Glomerular visceral epithelial cell (primary cell): ENCODE measurements at regions not wholly inside any gene's neighbourhood (a gene's known extent, or its start where the extent isn't known, plus 50 kb on each side); places are given as distances from the start of the nearest gene placed in this dataset.

Source experiments
- DNase-seq: peaks from one replicate; pipeline ENCODE4 v3.0.0-alpha.2; 2016; ENCODE audit errors: extremely low spot score

GRCh38 chr14:66359500-66359899, 126.7 kb upstream of the CCDC196 start:
- DNase-seq, result peak; percentile 45

GRCh38 chr14:66360366-66360926, 125.7 kb upstream of the CCDC196 start:
- DNase-seq, result no peak

- DNase-seq, result no peak
Observed at GRCh38 chr14:66361013-66361412, 125.2 kb upstream of the CCDC196 start.

GRCh38 chr14:66365388-66365787, 120.8 kb upstream of the CCDC196 start:
- no peak for DNase-seq

GRCh38 chr14:66369157-66369697, 116.9 kb upstream of the CCDC196 start:
- DNase-seq, result no peak

- DNase-seq, result no peak
Observed at GRCh38 chr14:66371776-66372175, 114.4 kb upstream of the CCDC196 start.

GRCh38 chr14:66375046-66375964, 110.9 kb upstream of the CCDC196 start:
- no peak for DNase-seq

- DNase-seq, result no peak
Observed at GRCh38 chr14:66377574-66377973, 108.6 kb upstream of the CCDC196 start.

- DNase-seq, result no peak
Observed at GRCh38 chr14:66378712-66379505, 107.3 kb upstream of the CCDC196 start.

GRCh38 chr14:66380143-66380542, 106.0 kb upstream of the CCDC196 start:
- no peak for DNase-seq

GRCh38 chr14:66381755-66382154, 104.4 kb upstream of the CCDC196 start:
- no peak for DNase-seq

- no peak for DNase-seq
Observed at GRCh38 chr14:66383257-66383656, 102.9 kb upstream of the CCDC196 start.

- DNase-seq, result no peak
Observed at GRCh38 chr14:66383771-66384170, 102.4 kb upstream of the CCDC196 start.

- no peak for DNase-seq
Observed at GRCh38 chr14:66388516-66388915, 97.7 kb upstream of the CCDC196 start.

GRCh38 chr14:66389481-66389880, 96.7 kb upstream of the CCDC196 start:
- no peak for DNase-seq

- DNase-seq, result no peak
Observed at GRCh38 chr14:66395300-66395699, 90.9 kb upstream of the CCDC196 start.

GRCh38 chr14:66396164-66396563, 90.0 kb upstream of the CCDC196 start:
- DNase-seq, result no peak

GRCh38 chr14:66398437-66398836, 87.7 kb upstream of the CCDC196 start:
- DNase-seq, result no peak

GRCh38 chr14:66401449-66402095, 84.6 kb upstream of the CCDC196 start:
- DNase-seq, result peak; percentile 22

GRCh38 chr14:66403183-66403582, 83.0 kb upstream of the CCDC196 start:
- DNase-seq, result no peak

- DNase-seq, result no peak
Observed at GRCh38 chr14:66404051-66404545, 82.1 kb upstream of the CCDC196 start.
